Gastroesophageal sphincter (tissue), 4 donors: ENCODE measurements at regions not wholly inside any gene's neighbourhood (a gene's known extent, or its start where the extent isn't known, plus 50 kb on each side); places are given as distances from the start of the nearest gene placed in this dataset.
A peak's percentile ranks its signal among the peaks of the same experiment; 100 is the strongest.

Source experiments
- ATAC-seq: fragments of 150-250 bp; one replicate; pipeline ENCODE4 v1.9.1; 2016; ENCODE audit warnings: mild to moderate bottlenecking, moderate library complexity
- H3K27ac ChIP-seq, 4 donors: fragments of 200-600 bp; sonication (generic) in 3 of 4; 1 replicate in 3 of 4; 2 replicates in 1 of 4; pipeline ENCODE4 v1.5.1; 2016 to 2019
- H3K27me3 ChIP-seq: fragments of 200-600 bp; sonication (generic); one replicate; pipeline ENCODE4 v1.5.1; 2019
- H3K36me3 ChIP-seq, 2 donors: fragments of 200-600 bp; sonication (generic); one replicate each; pipeline ENCODE4 v1.5.1; 2019; ENCODE audit warnings: control low read depth in 1 of 2
- H3K4me1 ChIP-seq, 3 donors: fragments of 200-600 bp; sonication (generic); 1 replicate in 2 of 3; 2 replicates in 1 of 3; pipeline ENCODE4 v1.5.1; 2016 to 2019; ENCODE audit warnings: control low read depth in 2 of 3
- H3K4me3 ChIP-seq, 2 donors: fragments of 200-600 bp; sonication (generic); one replicate each; pipeline ENCODE4 v1.5.1; 2019; ENCODE audit warnings: mild to moderate bottlenecking in 1 of 2, moderate library complexity in 1 of 2
- H3K9me3 ChIP-seq, 3 donors: fragments of 200-600 bp; sonication (generic); one replicate each; pipeline ENCODE4 v1.5.1; 2017 to 2019; ENCODE audit warnings: control low read depth in 2 of 3
- CTCF ChIP-seq, 4 experiments: fragments of 200-600 bp in 2 of 4; fragments of 450-650 bp in 2 of 4; sonication (generic) in 1 of 4; IDR thresholded peaks; one replicate each; pipeline ENCODE4 v1.5.1; 2017 to 2019; ENCODE audit warnings: antibody characterized with exemption in 4 of 4, mild to moderate bottlenecking in 2 of 4, moderate library complexity in 2 of 4
- EP300 ChIP-seq: sonication (generic); formaldehyde crosslinking; IDR thresholded peaks from one replicate; pipeline ENCODE4 v1.6.1; 2017; ENCODE audit warnings: antibody characterized with exemption, mild to moderate bottlenecking
- POLR2A ChIP-seq, 2 donors: fragments of 450-650 bp; IDR thresholded peaks; one replicate each; pipeline ENCODE4 v1.6.1; 2017; ENCODE audit warnings: antibody characterized with exemption in 2 of 2, mild to moderate bottlenecking in 2 of 2, moderate library complexity in 1 of 2
- POLR2AphosphoS5 ChIP-seq: sonication (generic); formaldehyde crosslinking; IDR thresholded peaks from one replicate; pipeline ENCODE4 v1.6.1; 2017; ENCODE audit warnings: antibody characterized with exemption
- WGBS, 2 donors: methylation state at CpG; one replicate each; pipeline ENCODE4 v1.1.5; 2018; ENCODE audit warnings: low coverage in 1 of 2; 5-methylcytosine and 5-hydroxymethylcytosine counted together

- 80 to 86% methylated on average over 2 to 4 of the region's 4 CpGs for WGBS, 2 donors
- Histone ChIP-seq H3K27me3 (no peaks in the 10 kb centered on the region), H3K4me1 (peaks cover 0 to 13% (median 0%) of the 10 kb centered on the region in 3 donors), H3K9me3 (no peaks in the 10 kb centered on the region), H3K27ac (no peak overlapping the region), H3K4me3 (no peak overlapping the region), H3K36me3 (no peaks in the 10 kb centered on the region)
- TF ChIP-seq CTCF (IDR thresholded peaks at IDR 0.05) = no peak
- TF ChIP-seq POLR2AphosphoS5 = no peak
- no peak for TF ChIP-seq POLR2A (IDR thresholded peaks at IDR 0.05)
- TF ChIP-seq EP300 = no peak
- no peak for ATAC-seq
Observed at GRCh38 chr4:148982200-148982599, 540.0 kb upstream of the NR3C2 start.

GRCh38 chr4:148980782-148981480 lies 538.7 kb upstream of the NR3C2 start:
- H3K27ac ChIP-seq = no peak overlapping the region
- TF ChIP-seq EP300 (no peak), POLR2AphosphoS5 (peak; percentile 12)
- H3K4me3 ChIP-seq = no peak overlapping the region
- peaks cover 0 to 13% (median 0%) of the 10 kb centered on the region in 3 donors for H3K4me1 ChIP-seq
- no peaks in the 10 kb centered on the region for H3K9me3 ChIP-seq
- no peak for ATAC-seq
- no peaks in the 10 kb centered on the region for H3K27me3 ChIP-seq
- no peaks in the 10 kb centered on the region for H3K36me3 ChIP-seq

GRCh38 chr4:148978301-148978700 lies 536.1 kb upstream of the NR3C2 start:
- TF ChIP-seq CTCF (IDR thresholded peaks at IDR 0.05) = no peak
- WGBS, 2 donors = 77 to 82% methylated on average over 3 of the region's 3 CpGs
- ATAC-seq = no peak
- Histone ChIP-seq H3K27me3 (no peaks in the 10 kb centered on the region), H3K4me3 (no peak overlapping the region), H3K9me3 (no peaks in the 10 kb centered on the region), H3K36me3 (no peaks in the 10 kb centered on the region), H3K27ac (no peak overlapping the region), H3K4me1 (peaks cover 0 to 13% (median 0%) of the 10 kb centered on the region in 3 donors)

GRCh38 chr4:148975464-148975863 lies 533.2 kb upstream of the NR3C2 start:
- ATAC-seq = no peak
- H3K4me3 ChIP-seq = no peak overlapping the region
- no peaks in the 10 kb centered on the region for H3K27me3 ChIP-seq
- TF ChIP-seq EP300 (no peak), CTCF (IDR thresholded peaks at IDR 0.05) (no peak), POLR2AphosphoS5 (no peak), POLR2A (IDR thresholded peaks at IDR 0.05) (no peak)
- no peak overlapping the region for H3K27ac ChIP-seq
- H3K36me3 ChIP-seq = no peaks in the 10 kb centered on the region
- H3K4me1 ChIP-seq = peaks cover 0 to 3% (median 0%) of the 10 kb centered on the region in 3 donors
- 74 to 89% methylated on average over 1 of the region's 1 CpG for WGBS, 2 donors
- no peaks in the 10 kb centered on the region for H3K9me3 ChIP-seq

GRCh38 chr4:148965080-148965479 lies 522.9 kb upstream of the NR3C2 start:
- no peak for ATAC-seq
- Histone ChIP-seq H3K4me1 (no peaks in the 10 kb centered on the region), H3K4me3 (no peak overlapping the region), H3K36me3 (no peaks in the 10 kb centered on the region), H3K27ac (no peak overlapping the region), H3K9me3 (no peaks in the 10 kb centered on the region), H3K27me3 (no peaks in the 10 kb centered on the region)
- WGBS, 2 donors = 86 to 100% methylated on average over 2 of the region's 2 CpGs
- TF ChIP-seq POLR2A (IDR thresholded peaks at IDR 0.05) (no peak), EP300 (no peak), CTCF (IDR thresholded peaks at IDR 0.05) (no peak), POLR2AphosphoS5 (no peak)
